Mucosa of rectum (tissue), 2 donors: ENCODE measurements at regions not wholly inside any gene's neighbourhood (a gene's known extent, or its start where the extent isn't known, plus 50 kb on each side); places are given as distances from the start of the nearest gene placed in this dataset.
"Not testable (repeated sequence)": the region's sequence is repeated elsewhere in the genome, so short reads cannot be mapped to it uniquely, and the experiment has no call there.

Experiments
- H3K27ac ChIP-seq, 2 donors: one replicate each; pipeline ENCODE4 v1.7.0; 2013; ENCODE audit warnings: inconsistent platforms in 2 of 2, low read depth in 2 of 2, low read length in 2 of 2
- H3K27me3 ChIP-seq, 2 donors: one replicate each; pipeline ENCODE4 v1.7.0; 2013; ENCODE audit warnings: low read length in 2 of 2; ENCODE audit not compliant: control insufficient read depth in 2 of 2, insufficient read depth in 2 of 2
- H3K36me3 ChIP-seq, 2 donors: one replicate each; pipeline ENCODE4 v1.7.0; 2013; ENCODE audit warnings: low read length in 2 of 2; ENCODE audit not compliant: control insufficient read depth in 2 of 2, insufficient read depth in 2 of 2
- H3K4me1 ChIP-seq, 2 donors: one replicate each; pipeline ENCODE4 v1.7.0; 2013; ENCODE audit warnings: low read length in 2 of 2, mild to moderate bottlenecking in 1 of 2; ENCODE audit not compliant: control insufficient read depth in 2 of 2, insufficient read depth in 2 of 2
- H3K4me3 ChIP-seq, 2 donors: one replicate each; pipeline ENCODE4 v1.7.0; 2013; ENCODE audit warnings: low read length in 2 of 2
- H3K9ac ChIP-seq, 2 donors: one replicate each; pipeline ENCODE4 v1.7.0; 2013; ENCODE audit warnings: low read length in 2 of 2, low read depth in 1 of 2, mild to moderate bottlenecking in 1 of 2
- H3K9me3 ChIP-seq, 2 donors: one replicate each; pipeline ENCODE4 v1.7.0; 2013; ENCODE audit warnings: low read length in 2 of 2; ENCODE audit not compliant: control insufficient read depth in 2 of 2
- donor health status: healthy.
- donor health status: Normal muscosa, but diverticular disease.

- Histone ChIP-seq H3K27ac (no peak overlapping the region), H3K9ac (no peak overlapping the region), H3K4me3 (no peak overlapping the region), H3K27me3 (no peaks in the 10 kb centered on the region), H3K9me3 (no peaks in the 10 kb centered on the region), H3K4me1 (no peaks in the 10 kb centered on the region), H3K36me3 (no peaks in the 10 kb centered on the region)
Observed at GRCh38 chr7:130789436-130789835, 55.4 kb upstream of the KLF14 start.

GRCh38 chr7:130791746-130792145, 57.7 kb upstream of the KLF14 start:
- Histone ChIP-seq H3K36me3 (no peaks in the 10 kb centered on the region), H3K27ac (no peak overlapping the region), H3K27me3 (no peaks in the 10 kb centered on the region), H3K4me3 (no peak overlapping the region), H3K9me3 (no peaks in the 10 kb centered on the region), H3K4me1 (no peaks in the 10 kb centered on the region), H3K9ac (no peak overlapping the region)

- no peaks in the 10 kb centered on the region for H3K9me3 ChIP-seq
- H3K4me3 ChIP-seq: no peak overlapping the region
- H3K4me1 ChIP-seq: no peaks in the 10 kb centered on the region
- H3K9ac ChIP-seq: no peak overlapping the region
- H3K36me3 ChIP-seq: no peaks in the 10 kb centered on the region
- H3K27me3 ChIP-seq: no peaks in the 10 kb centered on the region
- H3K27ac ChIP-seq: no peak overlapping the region
Observed at GRCh38 chr7:130793855-130794618, 60.0 kb upstream of the KLF14 start.

GRCh38 chr7:130794619-130794922, 60.6 kb upstream of the KLF14 start:
- Histone ChIP-seq H3K4me3 (no peak overlapping the region), H3K4me1 (no peaks in the 10 kb centered on the region), H3K27ac (no peak overlapping the region), H3K36me3 (no peaks in the 10 kb centered on the region), H3K9ac (no peak overlapping the region), H3K27me3 (no peaks in the 10 kb centered on the region), H3K9me3 (no peaks in the 10 kb centered on the region)

GRCh38 chr7:130796425-130796824, 62.4 kb upstream of the KLF14 start:
- not testable (repeated sequence) for H3K4me3 ChIP-seq, H3K27ac ChIP-seq

GRCh38 chr7:130803127-130803526, 69.1 kb upstream of the KLF14 start:
- Histone ChIP-seq H3K4me1 (no peaks in the 10 kb centered on the region), H3K9ac (no peak overlapping the region), H3K27me3 (peaks cover 1 to 4% of the 10 kb centered on the region in 2 donors), H3K36me3 (no peaks in the 10 kb centered on the region), H3K27ac (no peak overlapping the region), H3K4me3 (no peak overlapping the region), H3K9me3 (no peaks in the 10 kb centered on the region)

More at GRCh38 chr7:130796425-130796824, 62.4 kb upstream of the KLF14 start:
- H3K36me3 ChIP-seq, H3K27me3 ChIP-seq, H3K4me1 ChIP-seq, H3K9me3 ChIP-seq, H3K9ac ChIP-seq: not testable (repeated sequence)

- Histone ChIP-seq H3K4me3 (no peak overlapping the region), H3K9ac (no peak overlapping the region), H3K9me3 (no peaks in the 10 kb centered on the region), H3K36me3 (no peaks in the 10 kb centered on the region), H3K27me3 (peaks cover 1 to 4% of the 10 kb centered on the region in 2 donors), H3K27ac (no peak overlapping the region), H3K4me1 (no peaks in the 10 kb centered on the region)
Observed at GRCh38 chr7:130804220-130804619, 70.2 kb upstream of the KLF14 start.

- not testable (repeated sequence) for H3K27me3 ChIP-seq, H3K4me3 ChIP-seq, H3K27ac ChIP-seq, H3K9ac ChIP-seq, H3K9me3 ChIP-seq, H3K4me1 ChIP-seq, H3K36me3 ChIP-seq
Observed at GRCh38 chr7:130812819-130813218, 78.8 kb upstream of the KLF14 start.

- no peaks in the 10 kb centered on the region for H3K36me3 ChIP-seq
- H3K4me1 ChIP-seq: no peaks in the 10 kb centered on the region
- H3K27ac ChIP-seq: no peak overlapping the region
- H3K27me3 ChIP-seq: no peaks in the 10 kb centered on the region
- H3K4me3 ChIP-seq: no peak overlapping the region
- H3K9me3 ChIP-seq: no peaks in the 10 kb centered on the region
- H3K9ac ChIP-seq: no peak overlapping the region
Observed at GRCh38 chr7:130814778-130815335, 80.8 kb upstream of the KLF14 start.

- Histone ChIP-seq H3K4me3 (no peak overlapping the region), H3K9ac (no peak overlapping the region), H3K4me1 (no peaks in the 10 kb centered on the region), H3K9me3 (no peaks in the 10 kb centered on the region), H3K27ac (no peak overlapping the region), H3K36me3 (no peaks in the 10 kb centered on the region), H3K27me3 (no peaks in the 10 kb centered on the region)
Observed at GRCh38 chr7:130818056-130818455, 84.0 kb upstream of the KLF14 start.
